ENCODE measurements at regions not wholly inside any gene's neighbourhood (a gene's known extent, or its start where the extent isn't known, plus 50 kb on each side); places are given as distances from the start of the nearest gene placed in this dataset.

- no peak overlapping the region for H3K4me3 ChIP-seq (ENCODE audit: low read depth, low read length)
- TF ChIP-seq CTCF (IDR thresholded peaks at IDR 0.05; ENCODE audit: low read depth, low read length, missing control alignments) = no peak
- in situ Hi-C loops (cut with HindIII; ENCODE audit: low sequenced_read_pairs) = no loop called here
- DNase-seq (ENCODE audit: low read depth) = no peak
Observed at GRCh38 chr15:85872125-85872524, 77.4 kb upstream of the KLHL25 start.

DNA sequence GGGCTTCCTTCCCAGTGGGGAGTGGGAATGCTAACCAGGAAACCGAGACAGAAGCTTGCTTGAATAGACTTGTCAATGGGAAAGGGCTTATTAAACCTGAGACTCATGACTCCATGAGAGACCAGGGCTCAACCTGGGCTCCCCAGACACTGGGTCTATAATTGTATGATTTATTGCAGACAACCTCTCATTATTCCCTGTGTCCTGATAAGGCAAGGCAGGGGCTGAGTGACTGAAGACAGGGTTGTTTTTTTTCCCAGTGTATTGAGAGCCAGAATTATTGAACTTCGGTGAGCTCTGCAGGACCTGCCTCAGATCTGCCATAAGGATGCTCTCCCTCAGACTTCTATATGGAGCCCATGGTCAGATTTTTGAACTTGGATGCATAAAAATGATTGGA lies 79.5 kb upstream of the KLHL25 start:
- in situ Hi-C loops (cut with HindIII; ENCODE audit: low sequenced_read_pairs) = no loop called here

DNA sequence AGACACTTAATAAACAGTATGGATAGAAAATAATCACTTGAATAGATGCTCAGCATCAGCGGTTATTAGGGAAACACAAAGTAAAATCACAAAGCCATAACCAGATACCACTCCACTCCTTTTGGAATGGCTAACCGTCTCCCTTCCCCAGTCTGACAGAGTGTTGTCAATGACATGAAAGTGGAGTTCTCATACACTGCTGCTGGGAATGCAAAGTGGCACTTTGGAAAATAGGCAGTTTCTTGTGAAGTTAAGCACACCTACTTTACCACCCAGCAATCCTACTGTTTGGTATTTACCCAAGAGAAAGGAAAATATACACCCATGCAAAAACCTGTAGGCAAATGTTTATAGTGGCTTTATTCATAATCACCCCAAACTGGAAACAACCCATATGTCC lies 81.0 kb upstream of the KLHL25 start:
- in situ Hi-C loops (cut with HindIII; ENCODE audit: low sequenced_read_pairs) = no loop called here
- no peak for TF ChIP-seq CTCF (IDR thresholded peaks at IDR 0.05; ENCODE audit: low read depth, low read length, missing control alignments)
- no peak for DNase-seq (ENCODE audit: low read depth)
- H3K4me3 ChIP-seq (ENCODE audit: low read depth, low read length) = no peak overlapping the region

More for the DNA sequence above, 79.5 kb upstream of the KLHL25 start:
- no peak overlapping the region for H3K4me3 ChIP-seq (ENCODE audit: low read depth, low read length)
- TF ChIP-seq CTCF (IDR thresholded peaks at IDR 0.05; ENCODE audit: low read depth, low read length, missing control alignments) = no peak
- no peak for DNase-seq (ENCODE audit: low read depth)

DNA sequence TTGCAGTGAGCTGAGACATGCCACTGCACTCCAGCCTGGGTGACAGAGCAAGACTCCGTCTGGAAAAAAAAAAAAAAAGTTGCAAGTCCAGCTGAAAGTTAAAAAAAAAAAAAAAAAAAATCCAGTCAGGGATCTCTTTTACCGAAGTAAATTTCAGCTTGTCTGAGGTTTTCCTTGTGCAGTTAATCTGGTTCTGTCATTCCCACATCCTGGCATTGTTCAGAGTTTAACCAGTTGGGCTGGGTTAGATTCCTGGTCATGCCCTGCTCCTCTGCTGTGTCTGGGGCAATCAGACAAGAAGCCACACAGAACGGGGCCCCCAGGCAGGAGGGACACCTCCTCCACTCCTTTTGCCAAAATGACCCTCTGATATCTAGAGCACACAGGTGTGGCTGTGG lies 84.1 kb upstream of the KLHL25 start:
- no peak for DNase-seq (ENCODE audit: low read depth)
- in situ Hi-C loops (cut with HindIII; ENCODE audit: low sequenced_read_pairs) = no loop called here
- H3K4me3 ChIP-seq (ENCODE audit: low read depth, low read length) = no peak overlapping the region
- TF ChIP-seq CTCF (IDR thresholded peaks at IDR 0.05; ENCODE audit: low read depth, low read length, missing control alignments) = no peak

GRCh38 chr15:85879334-85880163 lies 84.8 kb upstream of the KLHL25 start:
- no peak for DNase-seq (ENCODE audit: low read depth)
- no peak overlapping the region for H3K4me3 ChIP-seq (ENCODE audit: low read depth, low read length)
- TF ChIP-seq CTCF (IDR thresholded peaks at IDR 0.05; ENCODE audit: low read depth, low read length, missing control alignments) = no peak
- in situ Hi-C loops (cut with HindIII; ENCODE audit: low sequenced_read_pairs) = no loop called here

GRCh38 chr15:85880501-85881190 lies 85.9 kb upstream of the KLHL25 start:
- no peak overlapping the region for H3K4me3 ChIP-seq (ENCODE audit: low read depth, low read length)
- in situ Hi-C loops (cut with HindIII; ENCODE audit: low sequenced_read_pairs) = no loop called here
- no peak for DNase-seq (ENCODE audit: low read depth)

More at GRCh38 chr15:85880501-85881190, 85.9 kb upstream of the KLHL25 start:
- TF ChIP-seq CTCF (IDR thresholded peaks at IDR 0.05; ENCODE audit: low read depth, low read length, missing control alignments) = no peak

All from astrocyte of the cerebellum (primary cell).